Keratinocyte (primary cell): ENCODE measurements at regions not wholly inside any gene's neighbourhood (a gene's known extent, or its start where the extent isn't known, plus 50 kb on each side); places are given as distances from the start of the nearest gene placed in this dataset.

Experiments used
- DNase-seq: peaks from one replicate; pipeline ENCODE4 v3.0.0-alpha.2; 2011; ENCODE audit warnings: low read depth, missing footprints, low spot score
- FAIRE-seq: peaks from 2 replicates; lab custom pipeline; 2011; peaks lifted over from hg19 to GRCh38; lab: Jason Lieb, UNC
- H2AFZ ChIP-seq: 2 replicates; pipeline ENCODE4 v1.6.0; 2012; ENCODE audit warnings: low read length, control low read depth, inconsistent platforms; ENCODE audit not compliant: control insufficient read depth
- H3K27ac ChIP-seq: 2 replicates; pipeline ENCODE4 v1.5.1; 2011; ENCODE audit warnings: low read length; ENCODE audit not compliant: control insufficient read depth, insufficient read depth
- H3K27me3 ChIP-seq: 3 replicates; pipeline ENCODE4 v1.6.0; 2011; ENCODE audit warnings: low read length; ENCODE audit not compliant: control insufficient read depth, insufficient read depth; ENCODE audit errors: extremely low read depth
- H3K36me3 ChIP-seq, 2 experiments: 2 replicates in 1 of 2; 3 replicates in 1 of 2; pipeline ENCODE4 v1.5.1; 2011; ENCODE audit warnings: low read length in 2 of 2, mild to moderate bottlenecking in 1 of 2; ENCODE audit not compliant: control insufficient read depth in 2 of 2, insufficient read depth in 2 of 2; ENCODE audit errors: extremely low read depth in 1 of 2
- H3K4me1 ChIP-seq: 3 replicates; pipeline ENCODE4 v1.5.1; 2011; ENCODE audit warnings: low read length; ENCODE audit not compliant: control insufficient read depth, insufficient read depth; ENCODE audit errors: extremely low read depth
- H3K4me2 ChIP-seq: 3 replicates; pipeline ENCODE4 v1.6.0; 2011; ENCODE audit warnings: low read depth, low read length; ENCODE audit not compliant: control insufficient read depth, insufficient read depth; ENCODE audit errors: extremely low read depth
- H3K4me3 ChIP-seq, 3 experiments: fragments of 200-600 bp in 1 of 3; sonication (generic) in 1 of 3; 2 replicates in 2 of 3; 3 replicates in 1 of 3; pipeline ENCODE4 v1.5.1; 2011 to 2016; ENCODE audit warnings: low read length in 3 of 3, mild to moderate bottlenecking in 3 of 3, control low read depth in 2 of 3, inconsistent platforms in 1 of 3, low read depth in 1 of 3, mixed read lengths in 1 of 3, mixed run types in 1 of 3, moderate library complexity in 1 of 3; ENCODE audit not compliant: control insufficient read depth in 2 of 3, insufficient read depth in 2 of 3; ENCODE audit errors: extremely low read depth in 1 of 3
- H3K79me2 ChIP-seq: 2 replicates; pipeline ENCODE4 v1.6.0; 2012; ENCODE audit warnings: low read length; ENCODE audit not compliant: control insufficient read depth, insufficient read depth
- H3K9ac ChIP-seq: 3 replicates; pipeline ENCODE4 v1.6.0; 2011; ENCODE audit warnings: low read length; ENCODE audit not compliant: control insufficient read depth, insufficient read depth; ENCODE audit errors: extremely low read depth
- H3K9me1 ChIP-seq: 3 replicates; pipeline ENCODE4 v1.6.0; 2011; ENCODE audit warnings: low read length; ENCODE audit not compliant: control insufficient read depth, insufficient read depth; ENCODE audit errors: extremely low read depth
- H3K9me3 ChIP-seq: 2 replicates; pipeline ENCODE4 v1.5.1; 2012; ENCODE audit warnings: low read depth, low read length; ENCODE audit not compliant: control insufficient read depth
- H4K20me1 ChIP-seq: 3 replicates; pipeline ENCODE4 v1.6.0; 2011; ENCODE audit warnings: low read length; ENCODE audit not compliant: control insufficient read depth, insufficient read depth; ENCODE audit errors: extremely low read depth
- EZH2 ChIP-seq: IDR thresholded peaks from one replicate; pipeline ENCODE4 v1.6.1; 2012; ENCODE audit warnings: inconsistent platforms, mild to moderate bottlenecking, low read length, moderate library complexity
- dilution Hi-C: fragments of 300-500 bp; cut with MboI; formaldehyde crosslinking; loops from one replicate; pipeline ENCODE4 v1.7.0; 2020; ENCODE audit warnings: low sequenced_read_pairs; ENCODE audit not compliant: extremely low pct_ligation_motif_present
- TF ChIP-seq, protein P1 (sequence below), 3 experiments: IDR thresholded peaks in 1 of 3; conservative IDR thresholded peaks in 1 of 3; optimal IDR thresholded peaks in 1 of 3; 2 replicates in 2 of 3; 3 replicates in 1 of 3; pipeline versions ENCODE3 to v1.5.1; 2011; ENCODE audit warnings: low read length in 3 of 3, mild to moderate bottlenecking in 3 of 3, moderate library complexity in 2 of 3, control low read depth in 1 of 3, inconsistent platforms in 1 of 3; ENCODE audit not compliant: insufficient read depth in 2 of 3; ENCODE audit errors: extremely low read depth in 1 of 3

DNA sequence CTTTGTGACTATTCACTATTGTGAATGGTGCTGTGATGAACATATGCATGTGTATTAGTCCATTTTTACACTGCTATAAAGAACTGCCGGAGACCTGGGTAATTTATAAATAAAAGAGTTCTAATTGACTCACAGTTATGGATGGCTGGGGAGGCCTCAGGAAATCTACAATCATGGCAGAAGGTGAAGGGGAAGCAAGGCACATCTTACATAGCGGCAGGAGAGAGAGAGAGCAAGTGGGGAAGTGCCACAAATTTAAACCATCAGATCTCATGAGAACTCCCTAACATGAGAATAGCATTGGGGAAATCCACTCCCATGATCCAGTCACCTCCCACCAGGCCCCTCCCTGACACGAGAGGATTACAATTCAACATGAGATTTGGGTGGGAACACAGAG, 90.8 kb downstream of the ATP23 start:
- H2AFZ ChIP-seq: no peak overlapping the region
- dilution Hi-C loops: no loop called here
- peaks cover 7% of the 10 kb centered on the region for H3K9me3 ChIP-seq
- H3K4me2 ChIP-seq: no peak overlapping the region
- DNase-seq (no peak), FAIRE-seq (no peak)
- H3K9me1 ChIP-seq: no peaks in the 10 kb centered on the region
- TF ChIP-seq EZH2: no peak
- TF ChIP-seq, protein P1, sequence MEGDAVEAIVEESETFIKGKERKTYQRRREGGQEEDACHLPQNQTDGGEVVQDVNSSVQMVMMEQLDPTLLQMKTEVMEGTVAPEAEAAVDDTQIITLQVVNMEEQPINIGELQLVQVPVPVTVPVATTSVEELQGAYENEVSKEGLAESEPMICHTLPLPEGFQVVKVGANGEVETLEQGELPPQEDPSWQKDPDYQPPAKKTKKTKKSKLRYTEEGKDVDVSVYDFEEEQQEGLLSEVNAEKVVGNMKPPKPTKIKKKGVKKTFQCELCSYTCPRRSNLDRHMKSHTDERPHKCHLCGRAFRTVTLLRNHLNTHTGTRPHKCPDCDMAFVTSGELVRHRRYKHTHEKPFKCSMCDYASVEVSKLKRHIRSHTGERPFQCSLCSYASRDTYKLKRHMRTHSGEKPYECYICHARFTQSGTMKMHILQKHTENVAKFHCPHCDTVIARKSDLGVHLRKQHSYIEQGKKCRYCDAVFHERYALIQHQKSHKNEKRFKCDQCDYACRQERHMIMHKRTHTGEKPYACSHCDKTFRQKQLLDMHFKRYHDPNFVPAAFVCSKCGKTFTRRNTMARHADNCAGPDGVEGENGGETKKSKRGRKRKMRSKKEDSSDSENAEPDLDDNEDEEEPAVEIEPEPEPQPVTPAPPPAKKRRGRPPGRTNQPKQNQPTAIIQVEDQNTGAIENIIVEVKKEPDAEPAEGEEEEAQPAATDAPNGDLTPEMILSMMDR (optimal IDR thresholded peaks at IDR 0.05 in 1 of 3, IDR thresholded peaks at IDR 0.05 in 1 of 3, conservative IDR thresholded peaks at IDR 0.05 in 1 of 3; ENCODE audit: extremely low read depth in 1 of 3, insufficient read depth in 2 of 3, low read length in 3 of 3): no peak
- H3K4me3 ChIP-seq: no peak overlapping the region
- no peaks in the 10 kb centered on the region for H4K20me1 ChIP-seq
- no peaks in the 10 kb centered on the region for H3K79me2 ChIP-seq
- H3K9ac ChIP-seq: no peak overlapping the region
- no peaks in the 10 kb centered on the region for H3K36me3 ChIP-seq
- H3K27me3 ChIP-seq: no peaks in the 10 kb centered on the region
- no peak overlapping the region for H3K27ac ChIP-seq
- peaks cover 23% of the 10 kb centered on the region for H3K4me1 ChIP-seq

DNA sequence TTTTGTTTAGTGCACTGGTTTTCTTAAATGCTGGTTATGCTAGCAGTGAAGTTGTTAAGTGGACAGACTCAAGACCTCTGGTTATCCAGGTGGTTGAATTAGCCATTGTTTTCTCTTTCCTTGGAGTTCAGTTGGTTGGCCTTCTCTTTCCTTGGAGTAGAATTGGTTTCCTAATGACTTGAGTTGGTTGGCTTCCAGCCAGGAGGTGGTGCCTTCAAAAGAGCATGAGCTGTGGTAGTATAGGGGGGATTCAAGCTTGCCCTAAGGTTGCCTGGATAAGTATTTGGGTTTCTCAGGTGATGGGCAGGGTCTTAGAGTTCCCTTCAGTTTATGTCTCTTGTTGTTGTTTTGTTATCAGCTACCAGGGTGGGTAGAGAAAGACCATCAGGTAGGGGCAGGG, 92.5 kb downstream of the ATP23 start:
- H3K9me1 ChIP-seq: no peaks in the 10 kb centered on the region
- H3K79me2 ChIP-seq: no peaks in the 10 kb centered on the region
- no peak overlapping the region for H3K4me3 ChIP-seq
- no peak overlapping the region for H2AFZ ChIP-seq
- no peak overlapping the region for H3K9ac ChIP-seq
- DNase-seq (no peak), FAIRE-seq (no peak)
- no peak overlapping the region for H3K4me2 ChIP-seq
- H3K27me3 ChIP-seq: no peaks in the 10 kb centered on the region
- H4K20me1 ChIP-seq: no peaks in the 10 kb centered on the region
- no peak for TF ChIP-seq EZH2
- TF ChIP-seq, protein P1 (optimal IDR thresholded peaks at IDR 0.05 in 1 of 3, IDR thresholded peaks at IDR 0.05 in 1 of 3, conservative IDR thresholded peaks at IDR 0.05 in 1 of 3; ENCODE audit: extremely low read depth in 1 of 3, insufficient read depth in 2 of 3, low read length in 3 of 3): no peak
- H3K9me3 ChIP-seq: peaks cover 7% of the 10 kb centered on the region
- no peaks in the 10 kb centered on the region for H3K36me3 ChIP-seq
- peaks cover 19% of the 10 kb centered on the region for H3K4me1 ChIP-seq
- H3K27ac ChIP-seq: no peak overlapping the region
- dilution Hi-C loops: no loop called here
